PFSK-1 (cell line): ENCODE measurements at regions not wholly inside any gene's neighbourhood (a gene's known extent, or its start where the extent isn't known, plus 50 kb on each side); places are given as distances from the start of the nearest gene placed in this dataset.

ENCODE experiments used
- FOXP2 ChIP-seq: optimal IDR thresholded peaks from 2 replicates; pipeline ENCODE3; 2011; ENCODE audit warnings: borderline replicate concordance, control low read depth, inconsistent platforms; ENCODE audit not compliant: insufficient read depth; ENCODE audit errors: extremely low read length, extremely low read depth
- POLR2AphosphoS5 ChIP-seq: IDR thresholded peaks from 2 replicates; pipeline ENCODE4 v1.6.1; 2012; ENCODE audit warnings: low read depth, mild to moderate bottlenecking, control low read depth, low read length, moderate library complexity
- SIN3A ChIP-seq: IDR thresholded peaks from 2 replicates; pipeline ENCODE4 v1.6.1; 2012; ENCODE audit warnings: mild to moderate bottlenecking, low read length, moderate library complexity, borderline replicate concordance; ENCODE audit not compliant: insufficient read depth
- TAF1 ChIP-seq: IDR thresholded peaks from 2 replicates; pipeline ENCODE4 v1.6.1; 2012; ENCODE audit warnings: low read length, control low read depth, borderline replicate concordance; ENCODE audit not compliant: insufficient read depth
- TF ChIP-seq, protein P1 (sequence below), 2 experiments: IDR thresholded peaks; 2 replicates each; pipeline versions ENCODE4 v1.6.1 to v1.8.0; 2011 to 2012; ENCODE audit warnings: low read depth in 2 of 2, low read length in 2 of 2, control low read depth in 1 of 2, inconsistent platforms in 1 of 2, mild to moderate bottlenecking in 1 of 2, moderate library complexity in 1 of 2; ENCODE audit not compliant: insufficient read depth in 1 of 2

DNA sequence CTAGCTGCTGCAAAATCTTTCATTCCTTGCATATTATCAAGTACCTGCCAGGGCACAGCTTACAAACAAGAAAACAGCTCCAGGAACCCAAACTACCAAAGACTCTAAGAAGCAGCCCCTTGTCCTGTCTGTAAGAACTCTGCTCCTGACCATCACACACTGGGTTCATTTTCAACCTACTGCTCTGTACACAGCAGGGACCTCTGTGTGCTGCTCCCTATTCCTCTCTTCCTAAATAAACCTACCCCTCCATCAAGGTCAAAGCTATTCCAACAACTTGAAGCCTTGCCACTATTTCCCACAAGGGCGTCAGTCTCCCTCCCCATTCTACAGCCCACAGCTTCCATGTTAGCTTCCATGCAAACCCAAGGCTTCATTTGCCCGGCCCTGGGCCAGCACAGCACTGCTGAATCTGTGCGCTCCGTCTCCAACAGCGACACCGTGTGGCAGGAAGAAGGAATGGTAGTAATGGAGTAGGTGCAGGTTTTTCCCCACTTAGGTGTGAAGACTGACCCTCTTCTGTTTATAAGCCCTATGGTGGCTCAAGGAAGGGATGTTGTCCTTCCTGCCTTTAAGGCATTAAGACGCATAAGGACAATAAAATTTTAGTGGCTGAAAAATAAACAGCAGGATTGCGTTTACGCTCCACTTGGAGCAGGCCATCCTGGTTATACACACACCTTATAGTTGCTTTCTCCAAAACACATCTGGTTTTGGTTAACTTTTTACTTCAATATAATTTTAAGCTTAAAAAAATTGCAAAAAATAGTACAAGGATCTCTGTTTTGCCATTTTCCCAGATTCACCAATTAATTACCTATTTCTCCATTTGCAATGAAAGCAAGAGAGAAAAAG lies 115.2 kb upstream of the NXT1 start:
- TF ChIP-seq POLR2AphosphoS5 (no peak), SIN3A (no peak), FOXP2 (no peak), TAF1 (no peak)
- TF ChIP-seq, protein P1, sequence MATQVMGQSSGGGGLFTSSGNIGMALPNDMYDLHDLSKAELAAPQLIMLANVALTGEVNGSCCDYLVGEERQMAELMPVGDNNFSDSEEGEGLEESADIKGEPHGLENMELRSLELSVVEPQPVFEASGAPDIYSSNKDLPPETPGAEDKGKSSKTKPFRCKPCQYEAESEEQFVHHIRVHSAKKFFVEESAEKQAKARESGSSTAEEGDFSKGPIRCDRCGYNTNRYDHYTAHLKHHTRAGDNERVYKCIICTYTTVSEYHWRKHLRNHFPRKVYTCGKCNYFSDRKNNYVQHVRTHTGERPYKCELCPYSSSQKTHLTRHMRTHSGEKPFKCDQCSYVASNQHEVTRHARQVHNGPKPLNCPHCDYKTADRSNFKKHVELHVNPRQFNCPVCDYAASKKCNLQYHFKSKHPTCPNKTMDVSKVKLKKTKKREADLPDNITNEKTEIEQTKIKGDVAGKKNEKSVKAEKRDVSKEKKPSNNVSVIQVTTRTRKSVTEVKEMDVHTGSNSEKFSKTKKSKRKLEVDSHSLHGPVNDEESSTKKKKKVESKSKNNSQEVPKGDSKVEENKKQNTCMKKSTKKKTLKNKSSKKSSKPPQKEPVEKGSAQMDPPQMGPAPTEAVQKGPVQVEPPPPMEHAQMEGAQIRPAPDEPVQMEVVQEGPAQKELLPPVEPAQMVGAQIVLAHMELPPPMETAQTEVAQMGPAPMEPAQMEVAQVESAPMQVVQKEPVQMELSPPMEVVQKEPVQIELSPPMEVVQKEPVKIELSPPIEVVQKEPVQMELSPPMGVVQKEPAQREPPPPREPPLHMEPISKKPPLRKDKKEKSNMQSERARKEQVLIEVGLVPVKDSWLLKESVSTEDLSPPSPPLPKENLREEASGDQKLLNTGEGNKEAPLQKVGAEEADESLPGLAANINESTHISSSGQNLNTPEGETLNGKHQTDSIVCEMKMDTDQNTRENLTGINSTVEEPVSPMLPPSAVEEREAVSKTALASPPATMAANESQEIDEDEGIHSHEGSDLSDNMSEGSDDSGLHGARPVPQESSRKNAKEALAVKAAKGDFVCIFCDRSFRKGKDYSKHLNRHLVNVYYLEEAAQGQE (IDR thresholded peaks at IDR 0.05; ENCODE audit: insufficient read depth in 1 of 2, low read depth in 2 of 2, low read length in 2 of 2): no peak

DNA sequence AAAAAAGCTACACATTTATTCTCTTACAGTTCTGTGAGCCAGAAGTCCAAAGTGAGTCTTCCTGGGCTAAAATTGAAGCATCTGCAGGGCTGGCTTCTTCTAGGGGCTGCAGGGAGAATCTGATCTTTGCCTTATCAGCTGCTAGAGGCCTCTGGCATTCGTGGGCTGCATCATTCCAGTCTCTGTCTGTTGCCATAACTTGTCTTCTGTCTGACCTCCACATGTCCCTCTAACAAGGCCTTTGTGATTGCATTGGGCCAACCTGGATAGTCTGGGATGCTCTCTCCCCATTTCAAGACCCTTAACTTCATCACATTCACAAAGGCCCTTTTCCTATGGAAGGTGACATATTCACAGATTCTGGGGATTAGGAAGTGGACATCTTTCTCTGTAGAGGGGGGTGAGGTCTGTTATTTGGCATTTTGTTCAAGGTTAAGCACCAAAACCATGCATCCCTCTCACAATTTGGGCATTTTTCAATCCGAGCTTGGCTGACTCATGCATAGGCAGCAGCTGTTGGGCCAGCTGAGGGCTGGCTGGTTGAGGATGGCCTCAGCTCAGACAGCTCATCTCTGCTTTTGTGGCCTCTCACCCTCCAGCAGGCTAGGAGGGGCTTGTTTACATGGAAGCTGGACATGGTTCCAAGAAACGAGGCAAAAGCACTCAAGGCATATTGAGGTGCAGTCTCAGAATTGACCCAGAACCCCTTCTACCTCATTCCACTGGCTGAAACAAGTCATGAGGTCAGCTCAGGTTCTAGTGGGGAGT lies 116.1 kb upstream of the NXT1 start:
- TF ChIP-seq SIN3A (no peak), FOXP2 (no peak), POLR2AphosphoS5 (no peak)
- TF ChIP-seq, protein P1 (IDR thresholded peaks at IDR 0.05; ENCODE audit: insufficient read depth in 1 of 2, low read depth in 2 of 2, low read length in 2 of 2): no peak

DNA sequence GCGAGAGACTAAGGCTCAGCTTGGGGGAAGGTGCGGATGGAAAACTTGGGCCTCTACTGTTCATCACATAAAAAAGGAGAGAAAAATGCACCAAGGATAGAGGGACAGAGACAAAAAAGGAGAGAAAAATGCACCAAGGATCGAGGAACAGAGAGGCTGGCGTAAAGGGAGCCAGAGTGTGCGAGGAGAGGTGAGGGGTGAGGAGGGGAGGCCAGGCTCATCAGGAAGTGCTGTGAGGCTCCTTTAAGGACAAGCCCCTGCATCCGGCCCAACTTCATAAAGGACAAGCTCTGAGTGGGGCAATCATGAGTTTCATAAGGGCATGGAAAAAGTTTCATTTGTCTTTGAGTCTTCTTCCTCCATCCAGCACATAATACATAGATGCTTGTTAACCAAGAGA lies 117.2 kb upstream of the NXT1 start:
- no peak for TF ChIP-seq SIN3A
- no peak for TF ChIP-seq FOXP2

DNA sequence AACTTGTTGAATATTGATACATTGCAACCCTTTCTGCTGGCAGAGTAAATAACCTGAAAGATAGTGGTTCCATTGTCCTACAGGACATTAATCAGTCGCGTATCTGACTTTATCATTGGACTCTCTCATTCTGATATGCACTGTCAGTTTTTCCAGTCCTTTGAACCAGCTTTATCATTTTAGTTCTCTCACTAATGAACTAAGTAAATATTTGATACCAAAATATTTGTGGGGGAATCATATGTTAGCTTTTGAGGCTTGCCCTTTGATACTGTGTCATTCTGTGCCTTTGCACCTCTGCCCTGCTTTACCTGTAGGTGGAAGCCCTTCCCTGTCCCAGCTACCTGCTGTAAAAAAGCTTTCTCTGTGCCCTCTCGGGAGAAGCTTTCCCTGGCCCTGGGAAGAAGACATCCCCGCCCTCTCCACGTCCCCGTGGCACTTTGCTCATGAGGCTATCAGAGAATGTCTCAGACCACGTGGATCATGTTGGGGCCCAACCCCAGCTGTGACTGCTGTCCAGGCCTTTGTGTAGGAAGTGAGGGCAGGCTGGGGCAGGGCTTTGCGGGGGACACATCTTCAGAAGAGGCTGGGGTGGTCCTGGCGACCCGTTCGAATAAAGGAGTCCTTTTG lies 117.8 kb upstream of the NXT1 start:
- TF ChIP-seq TAF1 (no peak), POLR2AphosphoS5 (no peak)
- TF ChIP-seq, protein P1 (IDR thresholded peaks at IDR 0.05; ENCODE audit: insufficient read depth in 1 of 2, low read depth in 2 of 2, low read length in 2 of 2): no peak

DNA sequence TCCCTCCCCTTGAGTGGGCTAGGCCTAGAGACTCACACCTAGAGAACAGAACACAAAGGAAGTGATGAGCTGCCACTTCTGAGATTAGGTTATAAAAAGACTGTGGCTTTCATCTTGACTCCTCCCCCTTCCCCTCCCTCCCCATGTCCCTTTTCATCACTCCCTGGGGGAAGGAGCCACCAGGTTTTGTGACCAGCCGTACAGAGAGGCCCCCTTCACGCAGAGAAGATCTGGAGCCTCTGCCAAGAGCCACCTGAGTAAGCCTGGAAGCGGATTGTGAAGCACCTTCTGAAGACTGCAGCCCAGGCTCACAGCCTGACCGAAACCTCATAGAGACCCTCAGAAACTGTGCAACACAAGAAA lies 118.4 kb upstream of the NXT1 start:
- TF ChIP-seq POLR2AphosphoS5 (no peak), FOXP2 (no peak), TAF1 (no peak), SIN3A (no peak)
- TF ChIP-seq, protein P1 (IDR thresholded peaks at IDR 0.05; ENCODE audit: insufficient read depth in 1 of 2, low read depth in 2 of 2, low read length in 2 of 2): no peak
